Skeletal muscle satellite cell (primary cell): ENCODE measurements at regions not wholly inside any gene's neighbourhood (a gene's known extent, or its start where the extent isn't known, plus 50 kb on each side); places are given as distances from the start of the nearest gene placed in this dataset.
"Not testable (repeated sequence)": the region's sequence is repeated elsewhere in the genome, so short reads cannot be mapped to it uniquely, and the experiment has no call there.

ENCODE experiments used
- H3K27me3 ChIP-seq: 2 replicates; pipeline ENCODE4 v1.7.0; 2013; ENCODE audit warnings: low read length; ENCODE audit not compliant: control insufficient read depth, insufficient read depth
- H3K36me3 ChIP-seq: 2 replicates; pipeline ENCODE4 v1.7.0; 2013; ENCODE audit warnings: mild to moderate bottlenecking, control low read depth, low read length; ENCODE audit not compliant: insufficient read depth
- H3K4me1 ChIP-seq: 2 replicates; pipeline ENCODE4 v1.7.0; 2013; ENCODE audit warnings: low read length; ENCODE audit not compliant: control insufficient read depth, insufficient read depth
- H3K4me2 ChIP-seq: 2 replicates; pipeline ENCODE4 v1.7.0; 2013; ENCODE audit warnings: mild to moderate bottlenecking, low read length
- H3K4me3 ChIP-seq: 2 replicates; pipeline ENCODE4 v1.7.0; 2013; ENCODE audit warnings: low read length
- H3K9ac ChIP-seq: 2 replicates; pipeline ENCODE4 v1.7.0; 2013; ENCODE audit warnings: mild to moderate bottlenecking, low read depth, low read length, moderate library complexity
- H3K9me3 ChIP-seq: replicated peaks from 2 replicates; pipeline ENCODE4 v1.7.0; 2013; ENCODE audit warnings: mild to moderate bottlenecking, control low read depth, low read length

- H3K36me3 ChIP-seq, result no peaks in the 10 kb centered on the region
- no peak overlapping the region for H3K9ac ChIP-seq
- H3K4me1 ChIP-seq, result no peaks in the 10 kb centered on the region
- H3K9me3 ChIP-seq, result no peaks in the 10 kb centered on the region
- H3K4me3 ChIP-seq, result no peak overlapping the region
- H3K4me2 ChIP-seq, result no peak overlapping the region
- H3K27me3 ChIP-seq, result no peaks in the 10 kb centered on the region
These were observed 301.3 kb upstream of the IGF1R start for GRCh38 chr15:98347001-98347400.

DNA sequence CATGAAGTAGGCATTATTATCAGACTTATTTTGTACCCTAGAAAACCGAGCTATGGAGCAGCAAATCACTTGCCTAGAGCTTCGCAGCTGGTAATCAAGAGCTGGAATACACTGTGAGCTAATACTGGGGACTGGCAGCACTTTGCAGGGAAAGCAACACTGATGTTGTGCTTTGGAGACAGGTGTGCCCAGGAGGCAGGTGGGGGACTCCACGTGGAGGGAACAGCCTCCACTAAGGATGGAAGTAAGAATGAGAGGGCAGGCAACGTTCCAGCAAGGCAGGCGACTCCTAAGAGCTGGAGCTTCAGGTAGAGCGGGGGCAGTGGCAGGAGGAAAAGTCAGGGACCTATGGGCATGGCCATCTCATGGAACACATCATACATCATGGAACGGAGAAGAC lies 300.5 kb upstream of the IGF1R start:
- no peaks in the 10 kb centered on the region for H3K36me3 ChIP-seq
- H3K4me2 ChIP-seq, result no peak overlapping the region
- H3K9me3 ChIP-seq, result no peaks in the 10 kb centered on the region
- no peak overlapping the region for H3K9ac ChIP-seq
- H3K27me3 ChIP-seq, result no peaks in the 10 kb centered on the region
- H3K4me1 ChIP-seq, result no peaks in the 10 kb centered on the region
- no peak overlapping the region for H3K4me3 ChIP-seq

DNA sequence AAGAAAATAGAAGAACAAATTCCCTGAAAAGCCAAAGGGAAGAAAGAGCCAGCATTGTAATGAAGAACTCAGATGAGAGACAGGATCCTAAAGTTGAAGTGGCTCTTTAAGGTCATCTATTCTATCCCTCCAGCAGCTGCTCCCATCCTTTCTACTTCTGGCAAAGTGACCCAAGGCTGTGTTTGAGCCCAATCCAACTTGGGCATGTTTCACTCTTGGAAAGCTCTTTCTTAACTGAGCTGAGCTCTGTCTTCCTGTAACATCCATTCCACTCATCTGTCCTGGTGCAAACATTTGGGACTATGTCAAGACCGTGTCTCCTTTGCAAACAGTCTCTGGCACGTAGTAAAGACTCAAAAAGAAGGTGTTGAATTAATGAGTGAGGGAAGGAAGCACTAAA lies 298.1 kb upstream of the IGF1R start:
- Histone ChIP-seq H3K4me2 (no peak overlapping the region), H3K9ac (no peak overlapping the region), H3K4me3 (no peak overlapping the region), H3K36me3 (no peaks in the 10 kb centered on the region), H3K4me1 (no peaks in the 10 kb centered on the region), H3K9me3 (no peaks in the 10 kb centered on the region), H3K27me3 (no peaks in the 10 kb centered on the region)

DNA sequence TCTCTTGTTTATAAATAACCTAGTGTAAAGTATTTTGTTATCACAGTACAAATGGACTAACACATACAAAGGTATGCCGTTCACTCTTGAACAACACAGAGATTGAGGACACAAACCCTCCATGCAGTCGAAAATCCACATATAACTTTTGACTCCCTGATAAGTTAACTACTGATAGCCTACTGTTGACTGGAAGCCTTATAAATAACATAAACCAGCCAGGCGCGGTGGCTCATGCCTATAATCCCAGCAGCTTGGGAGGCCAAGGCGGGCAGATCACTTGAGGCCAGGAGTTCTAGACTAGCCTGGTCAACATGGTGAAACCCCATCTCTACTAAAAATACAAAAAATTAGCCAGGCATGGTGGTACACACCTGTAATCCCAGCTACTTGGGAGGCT lies 290.1 kb upstream of the IGF1R start:
- H3K9me3 ChIP-seq, H3K4me1 ChIP-seq, H3K27me3 ChIP-seq, H3K36me3 ChIP-seq, H3K4me3 ChIP-seq, H3K4me2 ChIP-seq, H3K9ac ChIP-seq: not testable (repeated sequence)

GRCh38 chr15:98358971-98359370 lies 289.4 kb upstream of the IGF1R start:
- Histone ChIP-seq H3K9me3 (no peaks in the 10 kb centered on the region), H3K4me2 (no peak overlapping the region), H3K9ac (no peak overlapping the region), H3K4me3 (no peak overlapping the region), H3K27me3 (no peaks in the 10 kb centered on the region), H3K36me3 (no peaks in the 10 kb centered on the region), H3K4me1 (no peaks in the 10 kb centered on the region)

- Histone ChIP-seq H3K4me1 (no peaks in the 10 kb centered on the region), H3K4me3 (no peak overlapping the region), H3K9me3 (no peaks in the 10 kb centered on the region)
These were observed 284.9 kb upstream of the IGF1R start for GRCh38 chr15:98363416-98363815.

DNA sequence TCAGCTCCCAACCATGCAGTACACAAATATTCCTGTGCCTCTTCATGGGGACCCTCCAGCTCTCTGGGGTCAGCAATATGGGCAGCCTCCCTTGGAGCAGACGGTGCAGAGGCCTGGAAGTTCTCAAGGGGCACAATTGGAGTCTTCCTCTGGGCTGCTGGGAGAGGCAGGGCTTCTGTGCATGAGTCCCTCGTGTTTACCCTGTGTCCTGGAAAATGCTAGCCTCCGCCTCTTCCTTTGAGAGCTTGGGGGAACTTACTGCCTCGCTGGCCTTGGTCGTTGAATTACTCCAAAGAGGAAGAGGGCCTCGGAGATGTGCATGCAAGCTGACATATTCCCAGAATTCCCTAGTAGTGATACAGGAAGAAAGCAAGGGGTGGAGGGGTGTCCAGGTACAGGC lies 284.4 kb upstream of the IGF1R start:
- Histone ChIP-seq H3K36me3 (no peaks in the 10 kb centered on the region), H3K4me2 (no peak overlapping the region), H3K9me3 (no peaks in the 10 kb centered on the region), H3K27me3 (no peaks in the 10 kb centered on the region), H3K4me1 (no peaks in the 10 kb centered on the region), H3K9ac (no peak overlapping the region), H3K4me3 (no peak overlapping the region)

More at GRCh38 chr15:98363416-98363815, 284.9 kb upstream of the IGF1R start:
- no peaks in the 10 kb centered on the region for H3K36me3 ChIP-seq
- H3K9ac ChIP-seq, result no peak overlapping the region
- H3K27me3 ChIP-seq, result no peaks in the 10 kb centered on the region
- H3K4me2 ChIP-seq, result no peak overlapping the region

DNA sequence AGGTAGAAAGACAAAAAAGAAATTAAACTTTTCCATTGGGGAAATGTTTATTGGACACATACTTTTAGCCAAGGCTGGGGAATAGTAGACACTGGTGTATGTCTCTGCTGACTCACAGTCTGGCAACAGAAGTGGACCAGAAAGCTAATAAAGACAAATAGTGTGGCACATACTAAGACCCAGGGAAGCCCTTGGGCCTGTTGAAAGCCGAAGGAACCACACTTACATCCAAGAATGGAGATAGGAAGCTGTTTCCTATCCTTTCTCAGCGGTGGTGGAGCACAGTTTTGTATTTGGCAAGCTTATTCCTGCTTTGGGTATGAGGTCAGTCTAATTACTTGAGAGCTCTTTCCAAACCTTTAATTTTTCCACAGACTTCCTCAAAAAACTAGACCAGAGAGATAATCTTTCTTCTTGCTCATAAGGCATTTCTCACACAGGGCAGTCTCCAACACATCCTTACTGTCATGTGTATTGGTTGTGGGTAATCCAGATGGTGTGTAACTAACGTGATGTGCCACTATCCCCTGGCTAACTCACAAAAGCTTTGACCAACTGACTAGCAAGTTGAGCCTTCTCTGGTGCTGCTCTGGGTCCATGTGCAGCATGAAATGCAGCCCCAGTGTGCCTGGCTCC lies 279.1 kb upstream of the IGF1R start:
- no peaks in the 10 kb centered on the region for H3K36me3 ChIP-seq
- H3K9ac ChIP-seq, result no peak overlapping the region
- H3K4me2 ChIP-seq, result no peak overlapping the region
- H3K27me3 ChIP-seq, result no peaks in the 10 kb centered on the region
- no peaks in the 10 kb centered on the region for H3K9me3 ChIP-seq
- H3K4me1 ChIP-seq, result no peaks in the 10 kb centered on the region
- no peak overlapping the region for H3K4me3 ChIP-seq

GRCh38 chr15:98375513-98376340 lies 272.6 kb upstream of the IGF1R start:
- H3K9me3 ChIP-seq, result no peaks in the 10 kb centered on the region
- H3K4me1 ChIP-seq, result no peaks in the 10 kb centered on the region
- H3K9ac ChIP-seq, result no peak overlapping the region
- H3K27me3 ChIP-seq, result no peaks in the 10 kb centered on the region
- H3K36me3 ChIP-seq, result no peaks in the 10 kb centered on the region
- H3K4me3 ChIP-seq, result no peak overlapping the region
- H3K4me2 ChIP-seq, result no peak overlapping the region

DNA sequence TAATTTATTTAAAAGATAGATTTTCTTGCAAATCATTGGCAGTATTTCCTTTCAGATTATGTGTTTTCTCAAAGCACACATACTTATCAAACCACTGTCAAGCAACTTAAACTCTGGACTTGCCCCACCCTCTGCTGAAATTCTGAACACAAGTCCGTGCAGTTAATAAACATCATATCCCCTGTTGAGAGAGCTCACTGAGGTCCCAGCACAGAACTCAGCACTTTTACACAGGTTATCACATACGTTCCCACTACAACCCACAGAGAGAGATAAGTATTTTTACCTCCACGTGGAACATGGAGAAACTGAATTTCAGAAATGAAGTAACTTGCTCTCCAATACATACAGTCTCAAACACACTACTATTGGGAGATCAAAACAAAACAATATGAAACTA lies 267.6 kb upstream of the IGF1R start:
- no peaks in the 10 kb centered on the region for H3K4me1 ChIP-seq
- H3K4me3 ChIP-seq, result no peak overlapping the region
- no peaks in the 10 kb centered on the region for H3K36me3 ChIP-seq
- no peak overlapping the region for H3K9ac ChIP-seq
- no peaks in the 10 kb centered on the region for H3K9me3 ChIP-seq
- no peak overlapping the region for H3K4me2 ChIP-seq
- no peaks in the 10 kb centered on the region for H3K27me3 ChIP-seq

- Histone ChIP-seq H3K4me2 (no peak overlapping the region), H3K36me3 (no peaks in the 10 kb centered on the region)
These were observed 266.9 kb upstream of the IGF1R start for GRCh38 chr15:98381446-98381845.

GRCh38 chr15:98382139-98382538 lies 266.2 kb upstream of the IGF1R start:
- Histone ChIP-seq H3K36me3 (no peaks in the 10 kb centered on the region), H3K9ac (no peak overlapping the region), H3K27me3 (no peaks in the 10 kb centered on the region), H3K4me1 (no peaks in the 10 kb centered on the region), H3K4me3 (no peak overlapping the region), H3K9me3 (no peaks in the 10 kb centered on the region), H3K4me2 (no peak overlapping the region)

More at GRCh38 chr15:98381446-98381845, 266.9 kb upstream of the IGF1R start:
- Histone ChIP-seq H3K9me3 (no peaks in the 10 kb centered on the region), H3K27me3 (no peaks in the 10 kb centered on the region), H3K4me3 (no peak overlapping the region), H3K4me1 (no peaks in the 10 kb centered on the region), H3K9ac (no peak overlapping the region)
